Retina (tissue), 1 donor: ENCODE measurements at regions not wholly inside any gene's neighbourhood (a gene's known extent, or its start where the extent isn't known, plus 50 kb on each side); places are given as distances from the start of the nearest gene placed in this dataset.

Experiments
- DNase-seq: peaks from one replicate; pipeline ENCODE4 v3.0.0-alpha.2; 2016

DNA sequence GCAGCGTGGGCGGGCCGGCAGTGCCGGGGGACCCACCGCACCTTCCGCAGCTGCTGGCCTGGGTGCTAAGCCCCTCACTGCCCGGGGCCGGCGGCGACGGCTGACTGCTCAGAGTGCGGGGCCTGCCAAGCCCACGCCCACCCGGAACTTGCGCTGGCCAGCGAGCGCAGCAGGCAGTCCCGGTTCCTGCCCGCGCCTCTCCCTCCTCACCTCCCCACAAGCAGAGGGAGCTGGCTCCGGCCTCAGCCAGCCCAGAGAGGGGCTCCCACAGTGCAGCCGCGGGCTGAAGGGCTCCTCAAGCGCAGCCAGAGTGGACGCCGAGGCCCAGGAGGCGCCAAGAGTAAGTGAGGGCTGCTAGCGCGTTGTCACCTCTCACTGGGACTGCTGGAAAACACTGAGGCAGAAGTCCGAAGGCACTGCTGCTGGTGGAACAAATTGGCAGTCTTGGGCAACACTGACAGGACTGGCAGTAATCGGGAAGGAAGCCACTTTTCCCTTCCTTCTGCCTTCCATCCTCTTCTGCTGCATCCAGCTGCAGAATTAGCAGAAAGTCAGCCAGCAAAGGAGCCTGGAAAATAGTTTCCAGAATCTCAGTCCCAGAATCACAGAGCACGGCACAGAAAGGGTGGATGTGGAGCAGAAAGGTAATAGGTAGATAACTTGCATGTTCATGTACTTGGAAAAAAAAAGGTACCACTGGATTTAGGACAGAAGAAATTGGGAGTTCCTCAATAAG, 179.4 kb upstream of the FN1 start:
- DNase-seq: no peak

- DNase-seq: no peak
Observed at GRCh38 chr2:215614296-215614695, 178.4 kb upstream of the FN1 start.

DNA sequence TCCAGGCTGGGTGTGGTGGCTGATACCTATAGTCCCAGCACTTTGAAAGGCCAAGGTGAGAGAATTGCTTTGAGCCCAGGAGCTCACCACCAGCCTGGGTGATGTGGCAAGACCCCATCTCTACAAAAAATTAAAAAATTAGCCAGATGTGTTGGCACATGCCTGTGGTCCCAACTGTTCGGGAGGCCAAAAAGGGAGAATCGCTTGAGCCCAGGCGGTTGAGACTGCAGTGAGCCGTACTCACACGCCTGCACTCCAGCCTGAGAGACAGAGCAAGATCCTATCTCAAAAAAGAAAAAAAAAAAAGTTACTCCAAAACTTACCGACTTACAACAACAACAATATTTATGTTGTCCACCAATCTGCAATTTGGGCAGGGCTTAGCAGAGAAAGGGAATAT, 178.0 kb upstream of the FN1 start:
- DNase-seq: no peak

DNA sequence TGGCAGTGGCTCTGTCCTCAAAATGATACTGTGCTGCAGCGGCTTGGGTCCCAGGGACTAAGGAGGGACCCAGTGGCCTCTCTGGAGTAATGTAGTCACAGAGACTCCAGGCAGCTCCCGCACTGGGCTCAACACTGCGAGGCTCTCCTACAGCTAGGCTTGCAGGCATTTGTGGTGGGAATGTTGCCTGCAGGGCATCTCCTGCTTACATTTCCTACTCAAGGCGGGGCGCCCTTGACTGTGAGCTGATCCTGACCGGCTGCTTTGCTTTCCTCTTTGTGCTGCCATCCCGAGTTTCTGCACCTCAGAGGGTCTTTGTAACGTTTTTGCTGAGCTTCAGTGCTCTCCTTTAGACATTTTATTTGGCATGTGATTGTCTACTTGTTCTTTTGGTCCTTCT, 177.4 kb upstream of the FN1 start:
- DNase-seq: no peak

DNA sequence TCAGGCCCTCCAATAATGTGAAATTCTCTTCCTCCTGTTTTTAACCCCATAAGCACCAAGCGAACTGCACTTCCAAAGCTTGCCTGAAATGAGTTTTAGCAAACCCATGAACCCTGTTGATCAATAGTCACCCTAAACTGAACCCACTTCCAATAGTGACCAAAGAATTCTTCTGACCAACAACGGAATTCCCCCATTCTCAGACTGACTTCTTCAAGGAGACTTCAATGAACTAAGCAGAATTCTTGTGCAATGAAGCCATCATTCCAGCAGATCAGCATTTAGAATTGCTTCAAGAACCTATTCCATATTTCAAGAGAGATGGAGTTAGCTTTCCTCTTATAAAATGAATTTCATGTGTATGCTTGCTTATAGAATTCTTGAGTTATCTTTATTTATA, 176.9 kb upstream of the FN1 start:
- no peak for DNase-seq

- no peak for DNase-seq
Observed at GRCh38 chr2:215611609-215612386, 175.9 kb upstream of the FN1 start.

DNA sequence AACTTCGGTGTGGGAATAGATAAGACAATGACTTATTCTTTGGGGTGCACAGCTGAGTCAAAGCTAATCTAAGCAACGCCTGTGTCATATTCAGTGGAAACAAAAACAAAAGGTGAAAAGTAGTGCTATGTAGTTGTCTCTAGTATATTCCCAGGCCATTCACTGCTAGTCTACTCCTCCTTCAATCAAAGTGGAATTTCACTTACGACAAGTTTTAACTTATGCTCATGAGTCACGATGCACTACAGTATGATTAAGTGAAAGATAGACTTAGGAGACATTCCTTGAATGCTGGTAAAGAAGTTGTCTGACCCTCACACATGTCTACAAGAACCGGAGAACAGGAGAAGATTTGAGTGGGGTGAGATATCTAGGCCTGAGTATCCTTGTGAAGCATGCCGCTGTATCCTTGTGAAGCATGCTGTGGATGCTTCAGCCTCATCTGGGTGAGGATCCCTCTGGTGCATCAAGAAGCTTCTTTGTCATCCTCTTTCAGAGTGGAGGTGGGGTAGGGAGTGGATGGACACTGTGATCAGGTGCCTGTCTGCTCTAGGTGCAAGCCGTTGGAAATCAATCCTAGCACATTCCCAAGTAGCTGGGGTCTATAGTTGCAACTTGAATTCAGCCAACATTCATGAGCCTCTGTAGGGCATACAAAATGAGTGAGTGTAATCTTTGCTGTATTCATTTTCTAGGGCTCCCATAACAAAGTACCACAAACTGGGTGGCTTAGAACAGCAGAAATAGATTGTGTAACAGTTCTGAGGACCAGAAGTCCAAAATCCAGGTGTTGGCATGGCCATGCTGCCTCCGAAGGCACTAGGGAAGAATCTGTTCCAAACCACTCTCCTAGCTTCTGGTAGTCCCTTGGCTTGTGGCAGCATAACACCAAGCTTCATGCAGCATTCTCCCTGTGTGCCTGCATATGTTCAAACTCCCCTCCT, 173.5 kb upstream of the FN1 start:
- DNase-seq: no peak

- DNase-seq: no peak
Observed at GRCh38 chr2:215607766-215608165, 171.9 kb upstream of the FN1 start.

- no peak for DNase-seq
Observed at GRCh38 chr2:215606219-215606618, 170.4 kb upstream of the FN1 start.

GRCh38 chr2:215605214-215605613, 169.3 kb upstream of the FN1 start:
- DNase-seq: no peak

DNA sequence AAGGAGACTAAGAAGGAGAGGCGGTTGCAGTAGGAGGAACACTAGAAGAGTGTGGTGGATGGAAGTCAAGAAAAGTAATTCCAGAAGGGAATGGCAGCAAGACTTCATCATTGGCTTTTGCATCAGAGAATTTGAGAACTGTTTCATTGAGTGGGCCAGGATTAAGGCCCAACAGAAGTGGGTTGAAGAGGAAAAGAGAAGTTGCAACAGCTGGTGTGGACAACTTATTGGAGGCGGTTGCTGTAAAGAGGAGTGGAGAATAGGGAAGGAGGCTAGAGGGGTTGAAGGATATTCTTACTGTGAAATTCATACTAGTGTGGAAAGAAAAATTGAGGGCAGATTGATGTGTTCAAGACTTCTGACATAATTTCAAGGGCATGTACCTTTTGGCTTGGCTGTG, 168.7 kb upstream of the FN1 start:
- no peak for DNase-seq

GRCh38 chr2:215603440-215603839, 167.6 kb upstream of the FN1 start:
- no peak for DNase-seq

- no peak for DNase-seq
Observed at GRCh38 chr2:215602997-215603396, 167.1 kb upstream of the FN1 start.

GRCh38 chr2:215601990-215602721, 166.3 kb upstream of the FN1 start:
- DNase-seq: no peak

GRCh38 chr2:215601526-215601925, 165.7 kb upstream of the FN1 start:
- no peak for DNase-seq

GRCh38 chr2:215598376-215598975, 162.6 kb upstream of the FN1 start:
- no peak for DNase-seq

- no peak for DNase-seq
Observed at GRCh38 chr2:215597577-215597976, 161.7 kb upstream of the FN1 start.

DNA sequence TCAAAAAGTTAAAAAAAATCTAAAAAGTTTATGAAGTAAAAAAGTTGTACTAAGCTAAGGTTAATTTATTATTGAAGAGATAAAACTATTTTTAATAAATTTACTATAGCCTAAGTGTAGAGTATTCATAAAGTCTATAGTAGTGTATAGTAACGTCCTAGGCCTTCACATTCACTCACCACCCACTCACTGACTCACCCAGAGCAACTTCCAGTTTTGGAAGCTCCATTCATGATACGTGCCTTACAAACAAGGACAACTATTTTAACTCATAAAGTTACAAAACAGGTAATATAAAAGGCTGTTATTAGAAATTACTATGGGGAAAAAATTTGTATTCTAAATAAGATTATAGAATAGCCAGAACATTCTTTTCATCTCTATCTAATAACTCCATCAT, 158.9 kb upstream of the FN1 start:
- DNase-seq: no peak

GRCh38 chr2:215590010-215590745, 154.3 kb upstream of the FN1 start:
- DNase-seq: no peak

- no peak for DNase-seq
Observed at GRCh38 chr2:215583881-215584280, 148.0 kb upstream of the FN1 start.

DNA sequence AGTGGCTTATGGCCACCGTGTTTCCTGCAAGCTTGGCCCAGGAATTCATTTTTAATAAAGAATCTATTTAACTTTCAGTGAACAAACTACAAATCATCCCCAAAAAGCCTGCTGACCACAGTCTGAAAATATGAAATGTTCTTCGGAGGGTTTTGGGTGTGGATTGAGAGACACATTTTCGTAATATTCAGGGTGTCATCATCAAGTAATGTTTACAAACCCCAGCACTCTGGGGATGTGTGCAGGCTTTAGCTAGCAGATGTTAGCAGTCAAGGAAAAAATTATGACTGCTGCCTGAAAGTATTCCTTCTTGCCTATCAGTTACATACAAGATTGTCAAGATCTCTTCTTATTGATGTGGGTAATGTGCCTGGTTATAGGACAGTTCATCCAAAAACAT, 143.9 kb upstream of the FN1 start:
- no peak for DNase-seq

DNA sequence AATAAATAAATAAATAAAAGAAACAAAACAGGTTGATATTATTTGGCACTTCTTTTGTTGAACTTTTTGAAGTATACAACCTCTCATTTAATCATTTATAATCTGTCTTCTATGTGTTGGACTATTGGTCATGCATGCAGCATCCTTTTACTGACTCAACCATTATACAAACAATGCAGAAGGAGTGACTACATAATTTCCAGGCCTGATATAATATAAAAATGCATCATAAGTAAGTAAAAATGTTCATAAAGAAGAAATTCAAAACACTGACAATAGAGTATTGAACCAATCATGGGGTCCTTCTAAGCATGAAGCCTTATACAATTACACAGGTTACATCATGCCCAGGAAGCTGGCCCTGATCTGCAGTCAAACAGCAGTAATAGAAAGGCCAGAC, 141.5 kb upstream of the FN1 start:
- DNase-seq: no peak
